COLO668 (cell line): ENCODE measurements at regions not wholly inside any gene's neighbourhood (a gene's known extent, or its start where the extent isn't known, plus 50 kb on each side); places are given as distances from the start of the nearest gene placed in this dataset.
A peak's percentile ranks its signal among the peaks of the same experiment; 100 is the strongest.
"Not testable (repeated sequence)": the region's sequence is repeated elsewhere in the genome, so short reads cannot be mapped to it uniquely, and the experiment has no call there.

Experiments
- DNase-seq: peaks from one replicate; lab custom pipeline; 2025; ENCODE audit not compliant: unreplicated experiment; lab: John Stamatoyannopoulos, UW

DNA sequence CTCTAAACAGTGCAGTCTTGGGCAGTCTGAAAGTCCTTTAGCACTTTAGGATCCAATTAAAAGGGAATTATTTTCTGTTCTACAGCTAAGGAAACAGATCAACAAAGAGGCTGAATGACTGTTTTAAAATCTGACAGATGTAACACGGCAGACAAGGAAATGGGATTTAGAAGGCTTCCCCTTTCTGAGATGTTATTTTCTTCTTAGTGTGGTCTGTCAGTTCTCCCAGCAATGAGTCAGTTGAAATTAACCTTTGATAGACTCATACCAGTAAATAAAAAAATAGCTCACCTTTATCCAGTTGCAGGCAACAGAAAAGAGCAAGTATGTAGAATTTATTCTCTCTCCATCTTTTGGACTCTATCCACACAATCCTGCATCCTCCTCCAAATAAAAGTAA, 98.1 kb downstream of the NEDD1 start:
- no peak for DNase-seq

DNA sequence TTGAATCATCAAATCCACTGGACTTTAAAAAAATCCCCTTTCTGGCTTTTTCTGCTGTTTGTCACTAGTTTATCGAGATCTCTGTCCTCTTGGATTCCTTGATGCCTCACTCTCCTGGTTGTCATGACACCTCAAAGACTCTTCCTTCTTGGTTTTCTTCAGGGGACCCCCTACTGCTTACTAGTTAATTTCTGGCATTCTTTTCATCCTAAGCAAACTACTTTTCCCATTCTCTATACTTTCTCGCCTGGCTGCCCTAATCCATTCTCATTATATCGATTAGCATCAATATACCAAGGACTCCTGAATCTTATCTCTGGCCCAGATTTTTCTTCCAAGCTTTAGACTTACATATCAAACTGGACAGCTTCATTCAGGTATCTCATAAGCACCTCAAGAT, 98.6 kb downstream of the NEDD1 start:
- DNase-seq: no peak

DNA sequence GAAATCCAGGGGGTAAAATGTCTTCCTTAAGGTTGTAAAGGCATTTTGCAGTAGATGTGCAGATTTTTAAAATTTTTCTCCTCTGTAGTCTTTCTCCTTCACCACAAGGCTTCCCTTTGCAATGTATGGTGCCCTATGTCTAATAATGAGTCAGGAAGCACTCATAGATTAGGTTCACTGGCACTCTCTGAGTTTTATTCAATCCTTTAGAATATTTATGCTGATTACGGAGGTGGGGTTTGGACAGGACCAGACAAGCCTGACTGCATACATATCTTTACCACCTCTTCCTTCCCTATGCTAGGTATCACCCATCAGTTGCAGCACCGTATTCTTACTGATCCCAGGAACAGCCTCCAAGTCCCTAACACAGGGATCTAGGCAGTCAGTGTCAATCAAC, 99.5 kb downstream of the NEDD1 start:
- DNase-seq: no peak

DNA sequence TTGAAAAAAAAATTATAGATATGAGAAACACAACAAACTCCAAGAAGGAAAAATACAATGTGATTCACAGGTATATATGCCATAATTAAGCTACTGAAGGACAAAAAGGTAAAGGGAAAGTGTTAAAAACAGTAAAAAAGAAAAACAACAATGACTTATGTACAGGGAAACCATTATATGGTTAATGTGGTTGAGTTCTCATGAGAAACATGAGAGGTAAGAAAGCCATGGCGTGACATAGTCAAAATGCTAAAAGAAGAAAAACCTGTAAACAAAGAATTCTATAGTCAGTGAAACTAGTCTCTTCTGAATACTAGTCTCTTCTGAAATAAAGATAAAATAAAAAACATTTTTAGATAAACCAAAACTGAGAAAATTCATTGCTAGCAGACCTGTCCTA, 109.1 kb downstream of the NEDD1 start:
- no peak for DNase-seq

DNA sequence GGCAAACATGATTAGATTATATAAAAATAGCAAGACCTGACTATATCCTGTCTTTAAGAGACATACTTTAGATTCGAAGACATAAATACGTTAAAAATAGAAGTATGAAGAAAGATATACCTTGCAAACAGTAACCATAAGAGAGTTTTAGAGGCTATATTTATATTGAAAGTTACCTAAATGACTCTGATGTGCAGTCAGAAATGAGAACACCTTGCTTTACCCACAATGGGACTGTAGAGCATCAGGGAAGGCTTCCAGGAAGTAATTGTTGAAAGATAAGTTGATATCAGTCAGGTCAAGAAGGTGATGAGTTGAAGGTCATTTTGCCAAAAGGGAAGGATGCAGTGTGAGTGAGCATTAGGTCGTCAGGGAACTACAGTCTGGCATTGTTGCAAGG, 110.2 kb downstream of the NEDD1 start:
- DNase-seq: no peak

DNA sequence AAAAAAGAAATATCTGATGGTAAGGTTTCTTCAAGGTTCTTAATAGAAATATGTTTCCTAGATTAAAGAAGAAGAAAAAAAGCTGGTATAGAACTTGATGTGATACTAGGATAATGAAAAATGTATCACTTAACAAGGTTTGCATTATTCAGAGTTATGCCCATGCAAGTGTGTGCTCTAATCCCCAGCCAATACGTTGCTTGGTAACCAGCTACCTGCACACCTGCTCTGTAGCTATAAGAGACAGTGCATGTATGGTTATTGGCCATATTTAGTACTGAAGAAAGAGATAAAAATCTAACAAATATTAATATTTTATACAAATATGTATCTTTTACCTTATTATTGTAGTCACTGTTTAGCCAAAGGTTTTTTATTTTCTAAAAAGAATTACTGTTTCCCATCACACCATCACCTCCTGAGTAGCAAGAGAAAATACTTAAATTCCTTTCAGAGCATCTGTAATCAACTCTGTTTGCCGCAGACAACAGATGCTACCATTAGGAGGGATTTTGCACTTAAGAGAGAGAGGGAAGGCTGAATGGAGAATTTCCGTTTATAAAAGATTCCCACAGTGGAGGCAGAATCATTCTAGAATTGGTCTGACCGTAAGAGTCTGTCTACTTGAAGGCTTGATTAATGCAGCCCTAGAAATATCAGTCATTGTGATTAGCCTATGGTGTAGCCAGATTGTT, 115.6 kb downstream of the NEDD1 start:
- DNase-seq: peak; percentile 31

DNA sequence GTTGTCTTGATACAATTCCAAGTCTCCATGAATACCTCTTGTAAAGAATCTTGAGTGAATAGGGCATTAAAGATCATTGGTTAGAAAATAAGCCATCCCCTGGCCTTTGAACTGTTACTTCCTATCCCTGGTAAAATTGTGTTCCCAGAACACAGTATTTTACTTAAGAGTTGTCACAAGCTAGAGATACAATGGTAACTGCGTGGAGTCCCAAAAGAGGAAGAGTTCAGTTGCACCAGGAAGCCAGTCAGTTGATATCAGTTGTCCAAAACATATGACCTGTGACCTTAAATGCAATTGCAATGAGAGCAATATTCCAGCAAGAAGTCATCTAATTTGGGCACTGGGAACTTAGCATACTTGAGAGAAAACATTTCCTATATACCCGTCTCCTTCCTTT, 117.3 kb downstream of the NEDD1 start:
- DNase-seq: no peak

DNA sequence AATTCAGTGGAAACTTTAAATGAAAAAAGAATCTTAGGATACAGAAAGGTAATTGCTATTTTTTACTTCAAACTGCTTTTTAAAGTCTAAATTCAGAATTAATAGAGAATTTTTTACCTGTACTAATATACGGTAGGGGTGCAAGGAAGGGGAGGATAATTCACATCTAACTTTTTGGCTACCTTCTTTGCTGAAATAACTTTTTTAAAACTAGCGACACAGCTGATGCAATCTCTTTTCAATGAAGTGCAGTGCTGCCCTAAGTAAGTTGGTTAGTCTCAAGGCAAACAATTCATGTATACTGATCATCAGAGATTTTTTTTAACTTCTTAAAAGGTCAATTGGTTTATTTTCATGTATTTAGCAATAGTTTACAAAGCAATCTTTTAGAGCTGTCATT, 119.8 kb downstream of the NEDD1 start:
- DNase-seq: no peak

DNA sequence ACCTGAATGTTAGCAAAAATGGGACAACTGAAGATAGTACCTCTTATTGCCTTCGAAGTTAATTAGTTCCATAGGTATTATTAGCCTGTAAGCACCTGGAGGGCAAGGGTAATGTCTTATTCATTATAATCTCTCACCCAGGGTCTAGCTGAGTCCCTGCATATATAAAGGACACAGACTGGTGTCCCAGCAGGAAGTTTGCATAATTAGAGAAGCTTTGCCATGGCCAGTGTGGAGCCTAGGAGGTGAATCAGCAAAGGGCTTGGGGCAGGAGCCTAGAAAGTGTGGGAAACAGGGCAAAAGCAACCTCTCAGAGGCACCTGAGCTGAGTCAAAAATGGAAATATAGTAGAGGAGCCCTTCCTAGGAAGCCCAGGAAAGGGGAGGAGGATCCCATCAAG, 120.4 kb downstream of the NEDD1 start:
- no peak for DNase-seq

DNA sequence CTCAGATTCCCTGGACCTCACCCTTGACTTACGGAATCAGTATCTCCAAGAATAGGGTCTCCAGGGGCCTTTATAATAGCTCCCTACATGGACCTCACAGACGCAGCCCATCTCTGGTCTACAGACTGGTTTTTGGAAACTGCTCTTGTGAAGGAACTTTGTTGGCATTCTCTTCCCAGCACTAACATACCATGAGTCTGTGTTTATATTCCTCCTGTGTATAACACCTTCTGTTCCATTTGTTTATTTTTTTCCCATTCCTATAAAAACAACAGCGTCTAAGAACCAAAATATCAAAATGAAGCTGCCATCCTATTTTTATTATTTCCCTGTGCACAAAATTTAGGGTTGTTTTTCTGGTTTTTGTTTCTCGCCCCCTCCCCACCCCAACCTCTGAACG, 131.1 kb downstream of the NEDD1 start:
- no peak for DNase-seq

DNA sequence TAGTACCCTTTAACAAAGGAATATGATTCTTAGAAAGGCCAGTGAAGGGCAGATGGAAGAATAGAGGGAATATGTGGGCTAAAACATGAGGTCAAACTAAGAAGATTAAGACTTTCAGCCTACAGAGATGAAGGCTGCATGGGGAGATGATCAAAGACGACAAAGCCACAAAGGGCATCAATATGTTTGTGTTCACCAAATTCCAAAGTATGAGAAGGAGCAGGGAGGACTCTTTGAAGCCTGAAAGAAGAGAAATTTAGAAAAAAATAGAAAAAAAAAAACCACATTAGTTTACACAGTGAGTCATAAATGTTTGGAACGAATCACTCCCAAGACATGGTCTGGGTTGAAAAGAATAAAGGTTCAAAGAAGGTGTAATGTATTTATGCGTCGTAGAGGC, 131.8 kb downstream of the NEDD1 start:
- no peak for DNase-seq

DNA sequence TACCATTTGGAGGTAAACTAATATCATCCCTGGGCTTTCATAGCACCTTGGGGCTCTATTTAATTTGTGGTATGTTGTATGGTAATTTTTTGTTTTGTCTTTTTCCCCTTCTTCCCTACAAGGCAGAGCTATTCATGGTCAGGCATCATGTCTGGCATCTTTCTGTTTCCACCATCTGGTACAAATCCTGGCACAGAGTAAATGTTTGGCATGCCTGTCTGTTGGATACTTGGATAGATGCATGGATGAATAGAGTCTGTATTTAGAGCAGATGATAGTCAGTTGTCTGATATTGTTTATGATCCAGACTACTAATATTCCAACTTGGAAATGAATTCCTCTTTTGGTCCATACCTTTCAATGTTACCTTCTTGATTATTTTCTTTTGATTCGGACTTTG, 139.8 kb downstream of the NEDD1 start:
- no peak for DNase-seq

DNA sequence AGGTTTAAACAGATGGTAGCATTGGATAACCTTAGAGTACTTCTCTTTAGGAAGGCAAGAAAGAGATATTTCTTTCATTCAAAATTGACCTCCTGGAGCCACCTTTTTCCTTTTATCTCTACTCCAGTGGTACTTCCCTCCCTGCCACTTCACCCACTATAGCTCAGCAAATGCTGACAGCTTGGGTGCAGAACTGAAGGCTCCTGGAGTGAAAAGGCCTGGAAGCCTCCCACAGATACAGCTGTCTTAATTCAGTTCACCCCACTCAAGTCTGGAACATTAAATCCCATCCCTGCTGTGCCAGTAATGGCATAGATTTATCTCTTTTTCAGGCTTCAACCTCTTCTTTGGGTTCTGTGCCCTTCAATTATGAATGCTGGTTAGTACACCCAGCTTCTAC, 140.3 kb downstream of the NEDD1 start:
- no peak for DNase-seq

DNA sequence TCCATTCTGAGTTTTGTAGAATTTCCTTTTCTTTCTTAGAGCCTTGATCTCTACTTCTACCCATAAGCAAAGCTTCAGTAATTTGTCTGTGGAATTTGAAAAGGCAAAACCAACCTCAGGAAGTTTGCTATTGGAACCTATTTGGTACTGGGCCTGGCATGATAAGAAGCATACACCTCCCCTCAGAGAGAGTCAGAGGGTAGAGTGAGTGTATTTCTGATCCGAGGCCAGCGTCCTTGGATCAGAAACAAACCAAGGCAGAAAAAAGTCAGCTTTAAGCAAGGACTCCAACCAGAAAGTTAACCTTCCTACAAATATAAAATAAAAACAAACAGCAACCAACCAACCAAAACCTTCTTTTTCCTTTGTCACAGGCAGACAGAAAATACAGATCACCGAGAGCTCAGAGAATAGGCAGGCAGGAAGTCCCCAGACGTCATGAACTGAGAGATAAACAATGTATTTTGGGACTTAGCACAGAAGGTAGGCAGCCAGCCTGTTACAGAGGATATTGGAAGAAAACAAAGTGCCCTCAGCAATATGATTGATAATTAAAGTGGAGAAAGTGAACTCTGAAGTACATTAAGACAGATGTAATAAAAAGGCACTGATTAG, 141.5 kb downstream of the NEDD1 start:
- no peak for DNase-seq

DNA sequence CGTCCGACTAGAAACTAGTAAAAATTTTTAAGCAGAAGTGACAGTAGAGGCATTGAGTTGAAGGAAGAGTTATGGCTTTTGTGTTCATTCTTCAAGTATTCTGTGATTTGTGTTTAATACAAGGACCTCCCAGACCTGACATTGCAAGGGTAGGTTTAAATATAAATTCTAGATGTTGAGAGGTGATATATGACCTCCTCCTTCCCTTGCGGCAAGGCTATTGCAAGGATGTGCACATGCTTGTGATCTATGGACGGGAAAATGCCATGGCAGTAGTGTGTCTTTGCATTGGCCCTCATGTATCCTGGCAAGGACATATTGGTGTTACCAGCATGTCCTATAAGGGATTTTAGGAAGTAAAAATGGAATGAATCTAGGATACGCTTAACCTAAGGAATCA, 143.5 kb downstream of the NEDD1 start:
- no peak for DNase-seq

DNA sequence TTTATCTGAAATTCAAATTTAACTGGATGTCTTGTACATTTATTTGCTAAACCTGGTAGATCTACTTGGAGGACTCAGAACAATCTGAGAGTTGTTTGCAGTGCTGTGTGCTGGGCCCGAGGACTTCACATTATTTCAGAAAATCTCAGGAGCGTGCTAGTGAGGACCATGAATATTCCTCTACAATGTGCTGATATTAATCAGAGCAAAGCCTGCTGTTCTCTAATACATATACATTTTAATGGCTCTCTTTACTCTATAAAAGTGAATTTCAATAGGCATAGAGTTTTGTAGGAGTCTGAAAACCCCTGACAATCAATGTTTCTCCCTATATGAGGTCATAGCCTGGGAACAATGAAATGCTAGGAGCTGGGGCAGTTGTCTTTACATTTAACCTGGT, 144.3 kb downstream of the NEDD1 start:
- DNase-seq: no peak

DNA sequence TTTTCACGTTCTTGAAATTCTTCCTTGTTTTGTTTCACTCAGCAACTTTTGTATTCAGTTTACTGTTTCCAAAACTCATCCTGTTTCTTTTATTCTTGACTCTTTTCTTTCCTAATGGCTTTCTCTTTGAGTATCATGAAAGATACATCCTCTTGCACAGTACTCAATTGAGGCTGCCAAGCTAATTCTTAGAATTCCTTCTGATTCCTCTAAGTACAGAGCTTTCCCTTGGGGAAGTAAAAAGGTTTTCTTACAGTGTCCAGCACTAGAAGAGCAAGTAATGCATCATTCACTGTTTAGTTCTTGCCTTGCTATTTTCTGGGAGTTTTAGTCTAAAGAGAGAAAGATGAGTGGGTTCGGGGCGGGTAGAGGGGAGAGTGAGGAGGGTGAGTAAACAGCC, 154.1 kb downstream of the NEDD1 start:
- no peak for DNase-seq

DNA sequence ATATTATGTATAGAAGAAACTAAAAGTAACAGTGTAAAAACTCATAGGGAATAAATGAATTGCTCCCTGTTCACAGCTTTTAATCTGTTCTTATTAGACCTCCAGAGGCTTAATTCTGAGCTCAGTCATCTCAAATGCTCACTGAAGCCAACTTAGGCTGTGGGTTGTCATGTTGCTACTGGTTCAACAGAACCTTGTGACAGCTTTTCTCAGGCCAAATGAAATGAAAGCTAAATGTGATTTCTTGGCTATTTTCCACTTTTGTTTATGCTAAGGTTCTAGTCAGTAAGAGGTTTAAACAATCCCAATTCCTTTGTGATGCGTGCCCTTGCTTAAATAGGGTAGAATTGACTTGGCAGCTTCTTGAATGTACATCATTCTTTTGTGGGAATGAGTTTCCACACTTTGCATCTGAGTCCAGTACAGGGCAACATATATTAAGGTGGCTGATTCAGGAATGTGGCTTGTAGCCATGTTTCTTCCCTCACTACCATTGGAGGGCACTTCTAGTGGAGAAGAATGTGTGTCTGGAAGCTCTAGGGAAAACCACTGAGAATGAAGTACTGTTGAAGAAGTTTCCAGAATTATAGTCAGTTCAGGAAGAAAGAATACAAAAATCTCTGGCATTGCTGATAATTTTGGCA, 156.4 kb downstream of the NEDD1 start:
- no peak for DNase-seq

DNA sequence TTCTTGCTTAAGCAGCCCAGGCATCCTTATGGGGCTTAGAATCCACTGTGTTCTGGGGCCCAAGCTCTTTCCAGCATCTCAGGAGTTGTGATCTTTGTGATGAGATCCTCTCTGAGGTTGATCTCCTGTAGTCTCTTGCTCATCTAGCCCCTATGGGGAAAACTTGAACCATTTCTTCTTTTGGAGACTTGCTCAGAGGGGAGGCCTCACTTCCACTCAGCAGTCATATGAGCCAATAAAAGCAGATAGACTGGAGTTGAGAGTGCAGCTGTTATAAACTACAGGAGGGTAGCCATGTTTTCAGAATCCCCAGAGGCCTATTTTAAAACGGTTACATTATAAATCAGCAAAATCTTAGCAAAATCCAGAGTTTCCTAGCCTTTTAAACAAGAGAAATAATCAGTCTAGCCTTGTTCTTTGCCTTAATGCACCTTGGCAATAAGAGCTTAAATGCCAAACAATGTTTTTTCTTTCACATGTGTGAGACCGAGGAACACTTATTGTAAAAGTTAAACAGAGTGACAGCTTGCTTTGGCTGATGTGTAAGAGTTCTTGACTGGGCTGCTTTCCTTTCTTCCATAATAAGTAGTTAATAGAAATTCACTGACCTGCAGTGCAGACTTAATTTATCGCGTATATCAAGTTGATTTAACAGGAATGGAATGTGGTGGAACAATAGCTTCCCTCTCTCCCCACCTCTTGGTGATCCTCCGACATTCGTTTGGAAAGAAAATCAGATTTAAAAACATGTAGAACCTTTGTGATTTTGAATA, 168.3 kb downstream of the NEDD1 start:
- no peak for DNase-seq

DNA sequence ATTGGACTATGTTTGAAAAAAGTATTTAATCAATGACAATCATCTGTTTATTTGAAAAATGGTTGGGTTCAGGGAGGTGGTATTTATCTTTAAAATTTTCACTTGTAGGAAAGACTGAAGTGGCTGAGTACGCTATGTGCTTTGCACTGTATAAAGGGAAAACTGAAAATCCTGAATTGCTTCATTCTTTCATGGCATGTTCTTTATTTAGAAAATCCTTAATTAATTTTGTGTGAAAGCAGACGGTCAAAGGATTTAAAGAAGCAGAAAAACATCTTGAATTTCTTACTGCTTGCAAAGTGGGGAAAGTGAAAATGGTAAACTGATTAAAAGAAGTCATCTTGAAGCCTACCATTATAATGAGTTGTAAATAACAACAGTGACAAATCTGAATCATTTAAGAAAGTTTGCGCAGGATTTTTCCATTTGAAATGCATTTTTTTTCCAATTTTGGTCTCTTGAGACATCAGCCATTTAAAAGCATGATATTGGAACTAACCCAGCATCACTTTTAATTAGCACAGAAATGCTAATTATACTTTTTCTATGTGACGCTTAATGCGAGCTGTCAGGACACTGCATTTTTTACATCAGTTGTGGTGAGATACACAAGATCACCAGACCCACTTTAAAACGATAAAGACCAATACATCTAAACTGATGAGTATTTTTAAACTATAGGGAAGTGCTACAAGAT, 169.0 kb downstream of the NEDD1 start:
- no peak for DNase-seq

DNA sequence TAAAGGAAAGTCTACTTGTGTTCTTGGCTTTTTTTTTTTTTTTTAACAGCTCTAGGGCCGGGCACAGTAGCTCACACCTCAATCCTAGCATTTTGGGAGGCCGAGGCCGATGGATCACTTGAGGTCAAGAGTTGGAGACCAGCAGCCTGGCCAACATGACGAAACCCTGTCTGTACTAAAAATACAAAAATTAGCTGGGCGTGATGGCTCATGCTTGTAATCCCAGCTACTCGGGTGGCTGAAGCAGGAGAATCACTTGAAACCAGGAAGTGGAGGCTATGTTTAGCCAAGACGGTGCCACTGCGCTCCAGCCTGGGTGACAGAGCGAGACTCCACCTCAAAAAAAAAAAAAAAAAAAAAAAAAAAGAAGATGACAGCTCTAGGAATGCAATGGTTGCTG, 169.9 kb downstream of the NEDD1 start:
- DNase-seq: not testable (repeated sequence)
